Nephron (organoid): ENCODE measurements at regions not wholly inside any gene's neighbourhood (a gene's known extent, or its start where the extent isn't known, plus 50 kb on each side); places are given as distances from the start of the nearest gene placed in this dataset.

Experiments used
- H3K27ac Mint-ChIP-seq, 3 experiments: 2 replicates each; pipeline ENCODE4 v1.8.0; 2020; ENCODE audit warnings: mixed read lengths in 3 of 3, mild to moderate bottlenecking in 2 of 3, moderate library complexity in 1 of 3
- H3K27me3 Mint-ChIP-seq: 2 replicates; pipeline ENCODE4 v1.8.0; 2021; ENCODE audit warnings: low read depth, mild to moderate bottlenecking, moderate library complexity, mixed read lengths
- H3K36me3 Mint-ChIP-seq: 2 replicates; pipeline ENCODE4 v1.8.0; 2020; ENCODE audit warnings: low read depth, mixed read lengths
- H3K4me1 Mint-ChIP-seq: 2 replicates; pipeline ENCODE4 v1.8.0; 2020; ENCODE audit warnings: mixed read lengths
- H3K4me3 Mint-ChIP-seq, 3 experiments: 2 replicates each; pipeline ENCODE4 v1.8.0; 2020; ENCODE audit warnings: mild to moderate bottlenecking in 3 of 3, mixed read lengths in 3 of 3, moderate library complexity in 2 of 3
- H3K9me3 Mint-ChIP-seq: 2 replicates; pipeline ENCODE4 v1.8.0; 2020; ENCODE audit warnings: mixed read lengths
- TF ChIP-seq, protein P1 (sequence below), 3 experiments: fragments of 200-600 bp; sonication (generic); IDR thresholded peaks; one replicate each; pipeline ENCODE4 v1.5.0; 2021; ENCODE audit warnings: antibody characterized with exemption in 3 of 3; ENCODE audit not compliant: unreplicated experiment in 3 of 3

DNA sequence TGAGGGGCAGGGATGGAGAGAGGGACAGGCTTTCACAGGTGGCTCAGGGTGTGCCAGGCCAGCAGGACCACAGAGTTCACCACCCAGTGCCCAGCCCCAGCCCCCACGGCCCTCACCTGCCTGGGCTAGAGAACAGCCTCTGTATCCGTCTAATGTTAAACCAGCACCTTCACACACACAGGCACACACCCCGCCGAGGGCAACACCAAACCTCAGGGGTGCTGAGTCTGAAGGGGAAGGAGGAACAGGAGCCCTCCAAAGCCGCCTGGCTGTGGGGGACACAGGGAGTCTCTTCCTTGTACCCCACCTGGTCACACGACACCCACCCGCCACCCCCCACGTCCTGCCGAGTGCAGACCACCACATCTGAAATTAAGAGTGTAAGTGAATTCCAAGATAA is 205.8 kb upstream of the SALL3 start:
- TF ChIP-seq, protein P1, sequence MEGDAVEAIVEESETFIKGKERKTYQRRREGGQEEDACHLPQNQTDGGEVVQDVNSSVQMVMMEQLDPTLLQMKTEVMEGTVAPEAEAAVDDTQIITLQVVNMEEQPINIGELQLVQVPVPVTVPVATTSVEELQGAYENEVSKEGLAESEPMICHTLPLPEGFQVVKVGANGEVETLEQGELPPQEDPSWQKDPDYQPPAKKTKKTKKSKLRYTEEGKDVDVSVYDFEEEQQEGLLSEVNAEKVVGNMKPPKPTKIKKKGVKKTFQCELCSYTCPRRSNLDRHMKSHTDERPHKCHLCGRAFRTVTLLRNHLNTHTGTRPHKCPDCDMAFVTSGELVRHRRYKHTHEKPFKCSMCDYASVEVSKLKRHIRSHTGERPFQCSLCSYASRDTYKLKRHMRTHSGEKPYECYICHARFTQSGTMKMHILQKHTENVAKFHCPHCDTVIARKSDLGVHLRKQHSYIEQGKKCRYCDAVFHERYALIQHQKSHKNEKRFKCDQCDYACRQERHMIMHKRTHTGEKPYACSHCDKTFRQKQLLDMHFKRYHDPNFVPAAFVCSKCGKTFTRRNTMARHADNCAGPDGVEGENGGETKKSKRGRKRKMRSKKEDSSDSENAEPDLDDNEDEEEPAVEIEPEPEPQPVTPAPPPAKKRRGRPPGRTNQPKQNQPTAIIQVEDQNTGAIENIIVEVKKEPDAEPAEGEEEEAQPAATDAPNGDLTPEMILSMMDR (IDR thresholded peaks at IDR 0.05; ENCODE audit: unreplicated experiment in 3 of 3) = no peak
- no peaks in the 10 kb centered on the region for H3K9me3 Mint-ChIP-seq
- H3K4me3 Mint-ChIP-seq = no peak overlapping the region
- no peak overlapping the region for H3K27ac Mint-ChIP-seq
- no peaks in the 10 kb centered on the region for H3K4me1 Mint-ChIP-seq
- H3K27me3 Mint-ChIP-seq = peaks cover 15% of the 10 kb centered on the region
- no peaks in the 10 kb centered on the region for H3K36me3 Mint-ChIP-seq

GRCh38 chr18:78774741-78775141 is 204.9 kb upstream of the SALL3 start:
- Mint-ChIP-seq H3K27me3 (peaks cover 9% of the 10 kb centered on the region), H3K27ac (no peak overlapping the region), H3K9me3 (no peaks in the 10 kb centered on the region), H3K36me3 (no peaks in the 10 kb centered on the region), H3K4me1 (no peaks in the 10 kb centered on the region), H3K4me3 (no peak overlapping the region)
- TF ChIP-seq, protein P1 (IDR thresholded peaks at IDR 0.05; ENCODE audit: unreplicated experiment in 3 of 3) = no peak

DNA sequence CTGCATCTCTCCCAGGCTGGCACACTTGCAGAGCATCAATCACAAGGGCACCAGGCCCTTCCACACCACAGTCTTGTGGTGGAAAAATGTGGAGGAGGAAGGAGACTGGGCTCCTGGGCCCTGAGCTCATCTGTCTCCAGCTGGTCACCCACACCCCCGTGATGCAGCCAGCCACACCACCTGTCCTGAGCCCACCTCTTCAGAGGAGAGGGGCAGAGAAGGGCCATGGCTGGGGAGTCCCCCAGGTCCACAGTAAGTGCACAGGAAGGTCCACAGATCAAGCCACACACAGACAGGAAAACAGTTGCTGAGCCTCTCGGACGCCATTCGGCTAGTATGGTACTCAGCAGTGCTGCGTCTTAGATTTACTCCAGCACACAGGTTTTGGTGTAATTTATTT is 203.5 kb upstream of the SALL3 start:
- Mint-ChIP-seq H3K36me3 (no peaks in the 10 kb centered on the region), H3K4me3 (no peak overlapping the region), H3K4me1 (no peaks in the 10 kb centered on the region), H3K27me3 (peaks cover 8% of the 10 kb centered on the region), H3K9me3 (no peaks in the 10 kb centered on the region), H3K27ac (no peak overlapping the region)
- TF ChIP-seq, protein P1 (IDR thresholded peaks at IDR 0.05; ENCODE audit: unreplicated experiment in 3 of 3) = no peak

- Mint-ChIP-seq H3K4me1 (no peaks in the 10 kb centered on the region), H3K27ac (no peak overlapping the region), H3K27me3 (peaks cover 8% of the 10 kb centered on the region), H3K36me3 (no peaks in the 10 kb centered on the region), H3K4me3 (no peak overlapping the region), H3K9me3 (no peaks in the 10 kb centered on the region)
- TF ChIP-seq, protein P1 (IDR thresholded peaks at IDR 0.05; ENCODE audit: unreplicated experiment in 3 of 3) = no peak
Observed at GRCh38 chr18:78776706-78777285, 202.8 kb upstream of the SALL3 start.

DNA sequence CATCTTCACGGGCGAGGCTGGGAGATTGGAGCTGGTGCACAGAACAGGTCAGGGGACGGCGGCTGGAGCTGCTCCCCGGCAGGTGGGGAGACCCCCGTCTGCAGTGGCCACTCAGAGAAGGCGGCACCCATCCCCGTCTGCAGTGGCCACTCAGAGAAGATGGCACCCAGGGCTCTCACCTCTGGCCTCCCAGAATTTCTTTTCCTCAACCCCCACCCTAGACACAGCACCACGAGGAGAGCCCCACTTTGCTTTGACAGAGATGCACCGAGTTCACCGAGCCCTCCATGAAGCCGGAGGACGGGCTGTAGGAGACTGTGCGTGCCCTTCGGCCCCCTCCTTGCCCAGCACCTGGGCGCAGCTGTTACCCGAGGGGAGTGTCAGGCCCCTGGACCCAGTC is 201.6 kb upstream of the SALL3 start:
- peaks cover 4% of the 10 kb centered on the region for H3K27me3 Mint-ChIP-seq
- TF ChIP-seq, protein P1 (IDR thresholded peaks at IDR 0.05; ENCODE audit: unreplicated experiment in 3 of 3) = no peak
- H3K27ac Mint-ChIP-seq = no peak overlapping the region
- no peaks in the 10 kb centered on the region for H3K4me1 Mint-ChIP-seq
- H3K9me3 Mint-ChIP-seq = no peaks in the 10 kb centered on the region
- no peak overlapping the region for H3K4me3 Mint-ChIP-seq
- no peaks in the 10 kb centered on the region for H3K36me3 Mint-ChIP-seq

- H3K36me3 Mint-ChIP-seq = no peaks in the 10 kb centered on the region
- no peak overlapping the region for H3K27ac Mint-ChIP-seq
- H3K4me1 Mint-ChIP-seq = no peaks in the 10 kb centered on the region
- H3K27me3 Mint-ChIP-seq = peaks cover 4% of the 10 kb centered on the region
- TF ChIP-seq, protein P1 (IDR thresholded peaks at IDR 0.05; ENCODE audit: unreplicated experiment in 3 of 3) = no peak
- H3K9me3 Mint-ChIP-seq = no peaks in the 10 kb centered on the region
- no peak overlapping the region for H3K4me3 Mint-ChIP-seq
Observed at GRCh38 chr18:78778651-78779050, 201.0 kb upstream of the SALL3 start.
